CD4-positive, alpha-beta T cell treated with Interferon alpha-2 for 1 hour (primary cell): ENCODE measurements at regions not wholly inside any gene's neighbourhood (a gene's known extent, or its start where the extent isn't known, plus 50 kb on each side); places are given as distances from the start of the nearest gene placed in this dataset.
"Not testable (repeated sequence)": the region's sequence is repeated elsewhere in the genome, so short reads cannot be mapped to it uniquely, and the experiment has no call there.

Experiments used
- DNase-seq, 2 donors: peaks; one replicate each; pipeline ENCODE4 v3.0.0-alpha.2; 2020 to 2022

DNA sequence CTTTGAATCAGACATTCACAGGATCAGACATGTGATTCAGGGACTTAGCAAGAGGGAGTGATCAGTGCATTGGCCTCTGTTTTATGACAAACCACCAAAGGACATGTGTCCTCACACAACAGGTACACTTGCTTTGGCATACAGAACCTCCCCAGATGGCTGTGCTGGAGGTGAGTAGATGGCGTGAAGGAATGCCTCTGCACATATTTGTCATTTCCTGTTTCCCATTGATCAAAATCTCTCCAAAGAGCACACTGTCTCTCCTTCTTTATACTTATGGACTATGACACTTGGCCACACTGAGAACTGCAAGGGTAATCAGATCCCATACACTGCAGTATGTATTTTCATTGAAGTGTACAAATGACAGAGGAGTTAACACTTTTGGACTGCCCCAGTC, 927.6 kb downstream of the TSN start:
- no peak for DNase-seq

DNA sequence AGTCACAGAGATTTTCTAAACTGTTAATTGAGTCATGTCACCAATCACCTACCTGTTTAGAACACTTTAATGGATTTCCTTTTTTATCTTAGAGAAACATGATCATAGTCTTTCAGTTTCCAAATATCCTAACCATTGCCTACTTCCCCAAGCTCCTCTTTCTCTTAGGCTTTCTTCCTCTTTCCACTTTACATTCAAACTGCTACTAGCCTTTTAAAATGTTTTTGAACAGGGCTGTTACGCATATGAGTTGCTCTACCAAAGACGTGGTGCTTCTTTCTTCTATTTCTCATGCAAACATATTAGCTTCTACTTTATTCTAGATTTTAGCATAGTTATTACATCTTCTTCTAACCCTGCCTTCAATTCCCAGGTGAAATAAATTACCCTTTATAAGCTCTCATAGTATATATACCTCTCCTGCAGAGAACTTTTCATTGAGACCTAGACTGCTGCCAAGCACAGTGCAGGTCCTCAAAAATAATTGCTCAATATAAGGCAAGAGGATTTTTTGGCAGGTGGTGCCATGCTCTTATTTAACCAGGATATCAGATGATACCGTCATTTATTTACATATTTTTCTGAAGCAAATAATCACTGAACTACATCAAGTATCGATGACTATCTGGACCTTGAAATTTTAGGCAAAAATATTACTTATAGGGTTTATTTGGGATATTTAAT, 937.1 kb downstream of the TSN start:
- DNase-seq, result no peak

DNA sequence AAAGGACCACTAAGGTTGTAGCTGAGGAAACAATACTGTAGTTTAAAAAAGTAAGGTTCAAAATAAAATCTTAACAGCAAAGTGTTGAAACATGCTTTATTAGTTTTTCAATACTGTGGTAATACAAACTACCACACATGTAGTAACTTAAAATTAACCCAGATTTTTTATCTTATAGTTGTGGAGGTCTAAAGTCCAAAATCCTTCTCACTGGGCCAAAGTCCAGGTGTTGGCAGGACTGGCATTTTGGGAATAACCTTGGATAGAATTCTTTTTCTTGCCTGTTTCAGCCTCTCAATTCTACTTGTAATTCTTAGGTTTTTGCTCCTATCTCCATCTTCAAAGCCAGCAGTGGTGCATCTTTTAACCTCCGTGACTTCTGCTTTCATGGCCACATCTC, 942.0 kb downstream of the TSN start:
- DNase-seq, result no peak

DNA sequence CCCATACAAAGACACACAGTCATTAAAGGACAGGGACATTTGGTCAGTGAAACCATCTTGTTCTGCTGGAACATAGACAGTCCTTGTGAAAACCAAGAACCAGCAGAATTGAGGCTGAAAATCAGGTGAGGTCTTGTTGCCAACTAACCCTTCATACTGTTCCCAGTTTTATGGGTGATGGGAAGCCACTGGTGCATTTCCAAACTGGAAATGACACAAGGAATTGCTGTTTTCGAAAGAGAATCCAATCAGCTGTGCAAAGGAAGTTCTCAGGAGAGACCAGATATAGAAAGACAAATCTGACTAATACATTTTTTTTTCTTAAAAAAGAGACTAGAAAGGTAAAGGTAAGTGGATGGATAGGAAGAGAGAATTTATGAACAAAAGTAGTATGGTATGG, 948.2 kb downstream of the TSN start:
- DNase-seq, result no peak

DNA sequence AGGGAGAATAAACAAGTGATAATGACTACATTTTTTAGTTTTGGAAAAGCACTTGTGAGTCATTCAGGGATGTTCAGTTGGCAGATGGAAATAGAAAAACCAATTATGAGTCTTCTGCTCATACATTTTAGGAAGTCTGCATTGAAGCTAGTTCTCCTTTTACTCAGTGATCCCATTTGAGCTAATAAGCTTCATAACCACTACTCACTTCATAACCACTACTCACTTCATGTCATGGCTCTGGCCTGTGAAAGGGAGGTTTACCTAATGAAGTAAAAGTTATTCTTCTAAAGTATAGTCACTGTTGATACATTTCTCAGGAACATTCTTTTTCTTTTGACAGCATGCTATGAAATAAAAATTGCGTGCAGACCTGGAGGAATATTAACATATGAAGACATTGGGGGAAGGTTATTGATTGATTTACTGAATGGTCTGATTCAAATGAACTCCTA, 948.7 kb downstream of the TSN start:
- DNase-seq, result no peak

DNA sequence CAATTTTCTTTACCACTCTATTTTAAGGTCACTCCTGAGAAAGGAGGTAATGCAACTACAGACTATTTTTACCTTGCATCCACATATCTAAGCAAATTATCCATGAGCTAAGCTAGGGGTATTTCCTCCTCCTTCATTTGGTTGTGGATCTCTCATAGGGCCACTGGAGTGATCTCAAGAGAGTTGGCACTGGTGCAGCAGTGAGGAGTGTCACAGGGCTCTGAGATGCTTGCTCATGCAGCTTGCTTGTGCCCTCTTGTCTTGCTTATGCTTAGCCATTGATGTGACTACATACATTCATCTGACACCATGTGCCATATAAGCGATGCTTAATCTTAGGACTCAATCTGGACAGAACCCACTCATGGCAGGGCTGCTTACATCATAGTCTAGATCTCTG, 950.3 kb downstream of the TSN start:
- no peak for DNase-seq

DNA sequence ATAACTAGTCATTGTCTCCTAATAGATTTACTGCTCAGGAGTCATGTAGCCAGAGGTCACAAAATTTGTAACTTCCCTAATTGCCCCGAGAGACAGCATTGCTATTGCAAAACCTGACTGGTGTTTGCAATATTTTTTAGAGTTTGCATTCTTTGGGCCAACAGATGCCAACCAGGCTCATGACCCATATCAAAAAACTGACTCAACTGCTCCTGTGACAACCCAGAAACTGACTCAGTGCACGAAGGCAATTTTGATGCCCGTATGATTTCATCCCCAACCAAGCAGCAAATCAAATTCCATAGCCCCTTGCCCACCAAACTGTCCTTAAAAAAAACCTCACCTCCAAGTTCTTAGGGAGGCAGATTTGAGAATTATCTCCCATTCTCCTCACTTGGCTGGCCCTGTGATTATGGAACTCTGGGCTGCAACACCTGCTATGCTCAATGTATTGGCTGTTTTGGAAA, 951.3 kb downstream of the TSN start:
- no peak for DNase-seq

DNA sequence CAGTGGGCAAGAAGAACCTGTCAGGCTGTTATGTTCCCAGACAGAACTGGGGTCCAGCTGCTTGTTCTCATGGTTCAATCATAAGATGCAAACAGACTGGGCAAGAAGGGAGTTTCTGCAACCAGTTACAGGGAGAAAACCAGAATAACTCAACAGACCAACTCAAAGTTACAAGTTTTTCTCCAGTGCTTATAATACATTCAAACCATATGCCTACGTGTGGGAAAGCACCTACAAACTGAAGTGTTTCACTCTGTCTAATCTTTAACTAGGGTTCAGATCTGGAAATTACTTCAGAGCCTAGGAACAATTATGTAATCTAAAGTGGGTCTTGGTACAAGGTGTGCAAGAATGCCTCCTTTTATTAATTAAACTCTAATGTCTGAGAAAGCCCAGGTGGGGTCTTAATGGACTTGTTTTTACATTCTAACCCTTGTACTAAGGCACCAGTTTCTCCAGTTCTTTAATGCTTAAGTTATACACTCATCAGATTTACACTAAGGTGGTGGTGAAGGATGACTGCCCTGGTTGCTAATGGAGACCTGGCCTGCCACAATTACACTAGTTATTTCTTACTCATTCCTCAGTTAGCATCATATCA, 951.9 kb downstream of the TSN start:
- no peak for DNase-seq

DNA sequence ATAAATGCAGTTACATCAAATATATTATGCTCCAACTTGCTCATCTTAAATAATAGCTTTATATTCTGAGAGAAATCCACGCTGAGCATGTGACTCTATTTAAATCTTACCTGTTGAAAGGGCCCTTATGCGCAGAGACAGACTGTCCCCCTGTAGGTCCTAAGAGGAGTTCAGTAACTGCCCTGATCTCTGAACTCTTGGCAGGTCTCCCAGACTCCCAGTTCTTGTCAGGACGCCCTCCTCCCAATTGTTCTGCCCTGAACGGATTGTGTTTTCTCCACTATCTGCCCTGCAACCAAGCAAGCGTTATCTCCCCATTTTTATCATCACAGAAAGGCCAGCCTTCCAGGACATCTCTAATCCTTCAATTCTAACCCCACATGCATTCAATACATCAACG, 954.6 kb downstream of the TSN start:
- DNase-seq, result no peak

DNA sequence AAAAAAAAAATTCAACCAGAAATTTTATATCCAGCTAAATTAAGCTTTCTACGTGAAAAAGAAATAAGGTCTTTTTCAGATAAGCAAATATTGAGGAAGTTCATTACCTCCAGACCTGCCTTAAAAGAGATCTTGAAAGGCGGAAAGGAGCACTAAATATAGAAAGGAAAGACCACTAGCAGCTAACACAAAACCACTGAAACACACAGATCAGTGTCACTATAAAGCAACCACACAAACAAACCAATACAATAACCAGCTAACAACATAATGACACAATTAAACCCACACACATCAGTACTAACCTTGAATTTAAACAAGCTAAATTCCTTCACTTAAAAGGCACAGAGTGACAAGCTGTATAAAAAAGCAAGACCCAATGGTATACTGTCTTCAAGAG, 958.3 kb downstream of the TSN start:
- DNase-seq, result no peak

DNA sequence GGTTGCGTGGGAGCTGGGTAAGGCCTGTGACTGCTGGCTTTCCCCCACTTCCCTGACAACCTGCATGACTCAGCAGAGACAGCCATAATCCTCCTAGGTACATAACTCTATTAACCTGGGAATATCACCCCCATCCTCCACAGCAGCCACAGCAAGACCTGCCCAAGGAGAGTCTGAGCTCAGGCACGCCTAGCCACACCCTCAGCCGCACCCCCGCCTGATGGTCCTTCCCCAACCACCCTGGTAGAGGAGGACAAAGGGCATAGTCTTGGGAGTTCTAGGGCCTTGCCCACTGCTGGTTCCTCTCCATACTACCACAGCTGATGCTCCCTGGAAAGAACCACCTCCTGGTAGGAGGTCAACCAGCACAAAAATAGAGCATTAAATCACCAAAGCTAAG, 965.4 kb downstream of the TSN start:
- DNase-seq, result not testable (repeated sequence)

DNA sequence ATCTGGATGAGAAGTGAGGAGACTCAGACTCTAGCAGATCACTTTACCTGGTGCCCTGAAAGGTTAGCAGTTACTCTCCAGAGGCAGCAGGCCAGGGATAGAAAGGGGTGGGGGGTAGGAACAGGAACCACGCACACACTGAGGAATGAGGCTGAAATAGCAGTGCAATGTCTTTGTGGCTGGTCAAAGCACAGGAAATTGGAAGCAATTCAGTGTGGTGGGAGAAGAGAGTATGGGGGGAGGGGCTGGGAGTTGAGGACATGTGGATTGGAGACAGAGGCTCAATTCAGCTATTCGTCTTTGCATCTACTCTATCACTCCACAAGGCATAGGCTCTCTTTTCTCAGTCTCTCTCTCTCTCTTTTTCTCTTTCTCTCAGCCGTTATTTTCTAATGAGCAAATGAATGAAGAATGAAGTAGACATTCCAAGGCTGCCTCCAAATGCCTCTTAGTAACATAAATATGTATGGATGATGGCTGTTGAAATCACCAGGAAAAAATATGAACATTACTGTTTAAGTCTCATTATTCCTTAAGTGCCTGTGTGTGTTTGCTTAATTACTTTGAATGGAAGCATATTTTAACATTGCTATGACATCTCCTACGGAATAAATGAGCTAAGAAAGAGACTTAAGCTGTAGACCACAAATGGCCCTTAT, 979.4 kb downstream of the TSN start:
- DNase-seq, result no peak

DNA sequence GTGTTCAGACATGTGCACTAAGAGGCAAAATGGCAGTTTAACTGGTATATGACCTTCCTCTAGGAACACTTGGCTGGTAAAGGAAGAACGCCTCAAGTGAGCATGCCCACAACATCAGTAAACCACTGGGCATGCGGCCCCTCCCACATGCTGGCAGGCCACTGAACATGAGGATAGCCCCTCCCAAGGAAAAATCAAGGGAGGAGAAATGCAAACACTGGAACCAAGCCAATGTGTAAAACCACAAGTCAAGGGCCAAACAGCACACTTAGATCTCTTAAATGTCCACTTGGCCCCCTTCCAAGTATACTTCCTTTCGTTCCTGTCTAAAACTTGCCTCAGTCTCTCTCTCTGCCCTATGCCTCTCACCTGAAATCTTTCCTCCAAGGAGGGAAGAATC, 980.8 kb downstream of the TSN start:
- DNase-seq, result no peak

DNA sequence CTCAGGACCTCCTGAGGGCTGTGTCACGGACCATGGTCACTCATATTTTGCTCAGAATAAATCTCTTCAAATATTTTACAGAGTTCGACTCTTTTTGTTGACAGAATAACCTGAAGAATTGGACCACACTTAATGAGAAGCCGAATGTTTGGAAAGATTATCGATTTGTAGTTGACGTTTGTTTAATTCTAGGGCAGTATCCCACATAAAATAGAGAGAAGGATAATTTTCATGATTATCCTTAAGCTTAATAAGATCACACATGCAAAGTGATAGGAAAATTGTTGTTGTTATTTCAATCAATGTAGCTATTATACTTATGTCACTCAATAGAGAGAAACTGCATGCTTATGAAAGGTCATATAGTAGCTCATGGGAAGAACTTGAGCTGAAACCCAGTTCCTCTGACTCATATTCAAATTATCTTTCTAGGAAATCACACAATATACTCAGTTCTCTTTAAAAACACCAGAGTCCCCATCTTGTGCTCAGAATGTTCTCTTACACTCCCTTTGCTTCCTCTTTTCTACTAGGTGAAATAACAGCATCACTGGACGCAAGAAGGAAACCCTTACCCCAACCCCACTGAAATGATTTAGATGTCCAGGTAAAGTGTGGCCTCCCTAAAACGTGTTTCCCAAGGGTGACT, 982.1 kb downstream of the TSN start:
- no peak for DNase-seq

DNA sequence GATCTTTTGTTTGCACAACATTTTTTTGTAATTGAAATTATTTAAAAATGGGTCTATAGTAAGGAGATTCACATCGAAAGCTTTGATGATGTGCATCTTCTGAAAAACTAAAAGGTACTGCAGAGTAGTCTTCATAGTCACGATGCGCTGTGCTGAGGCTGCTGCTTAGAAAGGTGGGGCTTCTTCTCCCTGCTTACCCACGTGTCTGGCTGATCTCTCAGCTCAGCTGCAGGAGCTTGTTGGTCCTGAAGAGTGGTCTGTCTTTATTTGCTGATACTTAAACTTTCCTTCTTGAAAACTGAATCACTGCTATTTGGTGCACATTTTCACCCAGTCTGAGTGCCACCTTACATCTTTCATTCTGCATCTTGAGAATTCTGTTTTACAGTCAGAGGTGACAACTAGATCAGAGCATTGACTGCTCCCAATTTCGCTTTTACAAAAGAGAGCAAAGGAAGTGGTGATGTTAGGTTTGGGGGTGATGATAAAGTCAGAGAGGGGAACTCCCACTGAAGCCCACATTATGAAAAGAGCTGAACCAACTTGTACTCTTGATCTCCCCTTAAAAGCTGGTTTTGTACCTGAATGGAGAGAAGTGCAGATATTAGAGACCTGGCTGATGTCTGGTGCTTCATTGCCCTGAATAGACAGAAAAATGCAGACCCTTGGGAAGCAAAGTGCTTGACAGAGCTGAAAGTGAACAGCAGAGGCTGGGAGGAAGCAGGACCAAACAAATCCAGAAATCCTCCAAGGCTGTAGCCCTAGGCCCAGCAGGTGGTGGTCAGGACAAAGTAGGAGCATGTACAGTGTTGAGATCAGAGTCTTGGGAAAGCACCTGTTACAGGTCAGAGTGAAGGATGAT, 984.5 kb downstream of the TSN start:
- no peak for DNase-seq

DNA sequence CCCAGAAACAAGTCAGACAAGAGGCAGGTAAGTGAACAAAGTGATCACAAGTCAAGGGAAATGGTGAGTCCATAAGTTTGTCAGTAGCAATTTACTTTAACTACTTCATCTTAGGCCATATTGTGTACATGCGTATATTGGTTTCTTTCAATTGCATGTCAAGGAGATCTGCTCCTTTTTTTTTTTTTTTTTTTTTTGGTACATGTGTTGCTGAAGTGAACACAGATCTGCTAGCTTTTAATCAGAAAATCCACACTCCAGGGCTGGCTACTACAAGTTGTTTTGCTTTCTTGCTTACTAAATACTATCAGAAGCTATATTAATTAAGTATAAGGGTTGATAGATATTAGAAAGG, 985.1 kb downstream of the TSN start:
- no peak for DNase-seq

DNA sequence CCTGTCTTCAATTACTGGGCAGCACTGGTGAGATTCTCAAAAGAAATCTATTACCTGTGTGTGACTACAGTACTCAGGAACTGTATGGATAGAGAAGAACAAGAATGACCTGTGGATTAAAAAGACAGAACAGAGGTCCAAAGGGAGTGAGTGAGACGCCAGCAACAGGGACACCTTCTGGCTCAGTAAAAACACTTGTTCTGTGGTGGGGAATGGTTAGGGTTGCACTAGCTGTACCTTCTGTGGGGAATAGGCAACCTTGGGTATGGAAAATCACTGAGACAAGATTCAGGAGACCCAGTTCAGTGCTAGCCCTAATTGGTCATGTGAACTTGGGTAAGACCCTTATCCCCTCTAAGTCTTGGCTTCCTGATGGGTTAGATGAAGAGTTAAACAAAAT, 986.0 kb downstream of the TSN start:
- DNase-seq, result no peak

DNA sequence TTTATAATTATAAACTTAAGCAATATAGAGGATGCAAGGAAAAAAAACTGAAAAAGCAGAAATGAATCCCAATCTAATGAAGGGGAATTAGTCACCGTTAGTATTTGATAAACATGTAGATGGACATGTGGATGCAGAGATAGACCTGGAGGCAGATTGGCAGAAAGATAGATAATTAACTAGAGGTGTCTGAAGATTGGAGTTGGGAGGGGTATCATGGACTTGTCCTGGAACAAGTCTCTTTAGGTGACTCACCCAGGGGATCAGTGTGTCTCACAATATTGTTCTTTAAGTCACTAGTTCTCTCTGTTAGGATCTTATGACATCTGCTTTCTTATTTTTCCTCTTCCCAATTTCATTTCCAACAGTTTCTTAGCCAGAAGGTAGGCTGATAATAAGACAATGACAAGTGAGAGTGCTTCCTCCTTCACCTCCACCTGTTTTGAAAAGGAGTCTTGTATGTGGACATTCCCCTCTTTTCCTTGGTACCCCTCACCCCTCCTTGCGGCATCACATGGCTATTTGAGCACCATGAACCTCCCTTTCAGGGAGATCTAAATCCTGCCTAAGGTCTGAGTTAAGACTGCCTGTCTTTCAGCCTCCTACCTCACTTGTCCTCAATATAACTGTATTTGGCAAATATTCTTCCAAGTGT, 987.7 kb downstream of the TSN start:
- DNase-seq, result no peak

DNA sequence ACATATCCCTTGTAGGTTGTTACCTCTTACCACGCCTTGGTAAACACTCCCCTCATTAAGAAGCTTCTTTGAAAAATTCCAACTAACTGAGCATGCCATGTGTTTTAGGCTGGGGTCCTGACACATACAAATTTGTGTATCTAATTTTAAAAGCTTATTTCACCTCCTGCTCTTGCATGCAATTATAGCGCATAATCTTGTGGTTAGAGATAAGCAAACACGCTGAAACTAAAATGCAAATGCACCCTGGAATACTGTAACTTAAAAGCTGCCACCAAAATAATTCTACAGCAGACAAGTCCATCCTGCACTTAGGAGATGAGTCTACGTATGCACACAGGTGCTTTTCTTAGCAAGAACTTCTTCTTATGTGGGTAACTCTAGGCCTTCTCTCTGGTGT, 990.2 kb downstream of the TSN start:
- no peak for DNase-seq

DNA sequence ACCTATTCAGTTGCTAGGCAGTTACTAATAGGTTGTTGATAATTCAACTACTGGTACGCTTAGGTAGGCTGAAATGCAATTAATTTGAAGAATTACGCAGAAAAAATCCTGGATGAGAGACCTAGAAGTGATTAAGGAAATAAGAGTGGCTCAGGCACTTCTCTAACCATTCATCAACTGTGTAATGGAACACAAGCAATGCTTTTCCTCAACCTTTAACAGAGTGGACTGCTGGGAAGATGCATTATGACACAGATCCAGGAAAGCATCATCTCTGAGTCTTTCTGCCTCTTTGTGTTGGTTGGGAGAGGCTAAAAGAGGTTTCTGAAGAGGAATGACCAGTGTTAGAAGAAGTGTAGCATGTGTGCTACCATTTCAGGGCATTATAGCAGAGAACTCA, 992.2 kb downstream of the TSN start:
- DNase-seq, result no peak

DNA sequence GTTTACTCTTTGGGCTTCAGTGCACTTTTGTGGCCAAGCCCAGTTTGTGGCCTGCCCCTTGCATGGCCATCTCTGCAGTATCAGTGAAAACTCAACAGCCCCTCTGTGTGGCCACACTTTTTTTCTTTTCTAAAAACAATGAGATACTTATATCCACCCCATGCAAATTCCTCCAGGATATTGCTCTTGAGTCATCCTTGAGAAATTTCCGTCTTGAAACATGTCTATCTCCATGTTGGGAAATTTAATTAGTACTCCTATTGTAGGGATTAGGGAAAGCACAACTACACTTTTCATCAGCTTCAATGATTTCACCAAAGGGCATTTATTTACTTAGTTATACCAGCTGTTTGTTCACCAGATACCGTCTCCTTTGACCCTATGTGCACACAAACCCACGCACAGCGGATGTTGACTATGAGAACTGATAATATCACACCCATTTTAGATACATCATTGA, 993.1 kb downstream of the TSN start:
- DNase-seq, result no peak

DNA sequence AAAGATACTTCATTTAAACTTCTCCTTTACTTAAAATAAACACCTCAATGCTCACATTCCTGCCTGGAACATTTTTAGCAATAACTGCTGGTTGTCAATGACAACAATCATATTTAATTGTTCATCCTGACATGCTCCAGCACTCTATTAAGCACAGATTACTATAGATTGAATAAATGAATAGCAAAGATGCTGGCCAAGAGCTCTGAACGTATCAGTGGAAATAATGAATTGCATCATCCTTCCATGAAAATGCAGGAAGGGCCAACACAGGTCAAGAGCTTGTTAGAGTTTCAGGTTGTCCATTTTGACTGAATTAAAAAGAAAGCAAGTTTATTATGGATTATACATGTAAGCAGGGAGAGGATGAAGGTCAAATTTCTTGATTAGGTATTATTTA, 994.0 kb downstream of the TSN start:
- no peak for DNase-seq
